GM19452 (cell line): ENCODE measurements at regions not wholly inside any gene's neighbourhood (a gene's known extent, or its start where the extent isn't known, plus 50 kb on each side); places are given as distances from the start of the nearest gene placed in this dataset.
"Not testable (repeated sequence)": the region's sequence is repeated elsewhere in the genome, so short reads cannot be mapped to it uniquely, and the experiment has no call there.

Experiments
- ATAC-seq: cut with Tn5 transposase; IDR thresholded peaks from one replicate; pipeline ENCODE4 v1.9.1; 2021; ENCODE audit not compliant: unreplicated experiment

- ATAC-seq: no peak
These were observed 160.2 kb downstream of the SH2D4B start for GRCh38 chr10:80697926-80698325.

GRCh38 chr10:80699602-80700039, 161.9 kb downstream of the SH2D4B start:
- peak; percentile 88 for ATAC-seq

GRCh38 chr10:80700252-80700651, 162.6 kb downstream of the SH2D4B start:
- ATAC-seq: no peak

- ATAC-seq: no peak
These were observed 163.2 kb downstream of the SH2D4B start for GRCh38 chr10:80700760-80701444.

GRCh38 chr10:80701706-80702105, 164.0 kb downstream of the SH2D4B start:
- no peak for ATAC-seq

GRCh38 chr10:80702143-80702542, 164.4 kb downstream of the SH2D4B start:
- ATAC-seq: no peak

- no peak for ATAC-seq
These were observed 168.2 kb downstream of the SH2D4B start for GRCh38 chr10:80705899-80706298.

GRCh38 chr10:80708185-80708584, 170.5 kb downstream of the SH2D4B start:
- ATAC-seq: no peak

GRCh38 chr10:80708808-80709207, 171.1 kb downstream of the SH2D4B start:
- no peak for ATAC-seq

- ATAC-seq: no peak
These were observed 172.2 kb downstream of the SH2D4B start for GRCh38 chr10:80709866-80710265.

GRCh38 chr10:80713398-80713928, 175.8 kb downstream of the SH2D4B start:
- no peak for ATAC-seq

GRCh38 chr10:80714566-80714965, 176.9 kb downstream of the SH2D4B start:
- no peak for ATAC-seq

- no peak for ATAC-seq
These were observed 180.3 kb downstream of the SH2D4B start for GRCh38 chr10:80718024-80718423.

- no peak for ATAC-seq
These were observed 182.2 kb downstream of the SH2D4B start for GRCh38 chr10:80719935-80720334.

GRCh38 chr10:80720549-80720948, 182.8 kb downstream of the SH2D4B start:
- no peak for ATAC-seq

GRCh38 chr10:80728354-80728753, 190.7 kb downstream of the SH2D4B start:
- ATAC-seq: not testable (repeated sequence)

- ATAC-seq: no peak
These were observed 192.2 kb downstream of the SH2D4B start for GRCh38 chr10:80729896-80730295.

GRCh38 chr10:80730522-80730921, 192.8 kb downstream of the SH2D4B start:
- ATAC-seq: no peak

- ATAC-seq: no peak
These were observed 196.9 kb downstream of the SH2D4B start for GRCh38 chr10:80734589-80734988.

- ATAC-seq: no peak
These were observed 199.5 kb downstream of the SH2D4B start for GRCh38 chr10:80737209-80737608.

- ATAC-seq: no peak
These were observed 201.6 kb downstream of the SH2D4B start for GRCh38 chr10:80739328-80739727.

- no peak for ATAC-seq
These were observed 202.4 kb downstream of the SH2D4B start for GRCh38 chr10:80739963-80740715.
